Omental fat pad (tissue), 3 donors: ENCODE measurements at regions not wholly inside any gene's neighbourhood (a gene's known extent, or its start where the extent isn't known, plus 50 kb on each side); places are given as distances from the start of the nearest gene placed in this dataset.

Experiments
- ATAC-seq: fragments of 150-250 bp; one replicate; pipeline ENCODE4 v1.9.1; 2016; ENCODE audit warnings: mild to moderate bottlenecking, moderate library complexity; ENCODE audit not compliant: low FRiP score
- DNase-seq: peaks from one replicate; pipeline ENCODE4 v3.0.0-alpha.2; 2019; ENCODE audit warnings: low spot score
- TF ChIP-seq, protein P1 (sequence below), 3 donors: fragments of 450-650 bp; IDR thresholded peaks; one replicate each; pipeline ENCODE4 v1.5.1; 2016 to 2017; ENCODE audit warnings: antibody characterized with exemption in 3 of 3, mild to moderate bottlenecking in 3 of 3, moderate library complexity in 2 of 3

DNA sequence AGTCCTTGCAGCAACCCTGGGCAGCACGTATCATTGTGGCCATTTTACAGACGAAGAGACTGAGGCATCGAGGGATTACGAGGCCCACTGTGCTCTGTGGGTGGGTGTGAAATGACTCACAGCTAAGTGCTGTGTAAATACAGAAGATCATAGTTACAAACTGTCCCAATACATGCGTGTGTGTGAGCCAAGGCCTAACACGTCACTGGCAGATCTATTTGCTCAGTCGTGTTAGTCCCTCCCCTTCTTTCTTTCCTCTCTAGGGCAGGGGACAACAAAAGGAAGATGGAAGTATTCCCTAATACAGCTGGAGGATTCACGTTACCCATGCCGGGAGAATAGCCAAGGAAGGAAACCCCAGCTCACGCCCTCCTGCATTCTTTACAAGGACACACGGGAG is 175.9 kb downstream of the CDC5L start:
- TF ChIP-seq, protein P1, sequence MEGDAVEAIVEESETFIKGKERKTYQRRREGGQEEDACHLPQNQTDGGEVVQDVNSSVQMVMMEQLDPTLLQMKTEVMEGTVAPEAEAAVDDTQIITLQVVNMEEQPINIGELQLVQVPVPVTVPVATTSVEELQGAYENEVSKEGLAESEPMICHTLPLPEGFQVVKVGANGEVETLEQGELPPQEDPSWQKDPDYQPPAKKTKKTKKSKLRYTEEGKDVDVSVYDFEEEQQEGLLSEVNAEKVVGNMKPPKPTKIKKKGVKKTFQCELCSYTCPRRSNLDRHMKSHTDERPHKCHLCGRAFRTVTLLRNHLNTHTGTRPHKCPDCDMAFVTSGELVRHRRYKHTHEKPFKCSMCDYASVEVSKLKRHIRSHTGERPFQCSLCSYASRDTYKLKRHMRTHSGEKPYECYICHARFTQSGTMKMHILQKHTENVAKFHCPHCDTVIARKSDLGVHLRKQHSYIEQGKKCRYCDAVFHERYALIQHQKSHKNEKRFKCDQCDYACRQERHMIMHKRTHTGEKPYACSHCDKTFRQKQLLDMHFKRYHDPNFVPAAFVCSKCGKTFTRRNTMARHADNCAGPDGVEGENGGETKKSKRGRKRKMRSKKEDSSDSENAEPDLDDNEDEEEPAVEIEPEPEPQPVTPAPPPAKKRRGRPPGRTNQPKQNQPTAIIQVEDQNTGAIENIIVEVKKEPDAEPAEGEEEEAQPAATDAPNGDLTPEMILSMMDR (IDR thresholded peaks at IDR 0.05): no peak
- ATAC-seq (no peak), DNase-seq (no peak)

DNA sequence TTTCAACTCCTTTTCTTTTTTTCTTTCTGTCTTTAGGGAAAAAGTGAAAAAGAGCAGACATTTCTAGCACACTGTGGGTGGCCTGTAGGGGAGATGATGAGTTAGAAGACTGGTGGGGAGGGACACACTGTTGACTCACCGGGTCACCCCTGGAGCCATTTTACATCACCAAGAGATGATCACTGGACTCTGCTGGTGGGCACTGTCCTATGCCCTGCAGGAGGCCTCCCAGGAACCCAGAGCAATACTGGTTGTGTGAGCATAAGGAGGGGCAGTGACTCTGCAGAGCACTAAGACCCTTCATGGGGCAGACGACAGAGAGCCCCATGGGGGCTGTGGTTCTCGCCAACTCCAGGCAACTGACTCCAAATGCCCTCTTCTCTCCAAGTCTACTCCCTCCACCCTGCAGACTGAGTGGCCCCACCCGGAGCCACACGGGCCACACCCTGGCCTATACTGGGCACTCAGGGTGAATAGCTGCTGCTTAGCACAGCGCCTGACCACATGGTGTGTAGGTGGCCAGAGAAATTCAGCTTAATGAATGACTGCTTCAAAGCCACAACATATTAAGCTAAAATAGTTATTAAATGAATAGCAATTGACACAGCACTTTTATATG is 177.5 kb downstream of the CDC5L start:
- TF ChIP-seq, protein P1 (IDR thresholded peaks at IDR 0.05): no peak
- ATAC-seq (no peak), DNase-seq (no peak)

DNA sequence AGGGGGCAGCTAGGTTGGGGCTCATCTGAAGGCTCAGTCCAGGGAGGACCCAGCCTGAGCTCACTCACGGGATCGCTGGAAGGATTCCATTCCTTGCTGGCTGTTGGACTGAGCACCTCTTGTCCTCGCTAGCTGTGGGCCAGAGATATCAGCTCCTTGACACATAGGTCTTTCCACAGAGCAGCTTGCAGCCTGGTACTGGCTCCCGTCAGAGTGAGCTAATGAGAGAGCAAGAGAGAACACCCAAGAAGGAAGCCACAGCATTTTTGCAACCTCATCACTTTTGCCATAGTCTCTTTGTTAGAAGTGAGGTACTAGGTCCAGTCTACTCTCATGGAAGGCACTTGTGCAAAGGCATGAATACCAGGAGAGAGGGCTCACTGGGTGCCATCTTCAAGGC is 179.9 kb downstream of the CDC5L start:
- TF ChIP-seq, protein P1 (IDR thresholded peaks at IDR 0.05): no peak
- DNase-seq: no peak
- no peak for ATAC-seq

DNA sequence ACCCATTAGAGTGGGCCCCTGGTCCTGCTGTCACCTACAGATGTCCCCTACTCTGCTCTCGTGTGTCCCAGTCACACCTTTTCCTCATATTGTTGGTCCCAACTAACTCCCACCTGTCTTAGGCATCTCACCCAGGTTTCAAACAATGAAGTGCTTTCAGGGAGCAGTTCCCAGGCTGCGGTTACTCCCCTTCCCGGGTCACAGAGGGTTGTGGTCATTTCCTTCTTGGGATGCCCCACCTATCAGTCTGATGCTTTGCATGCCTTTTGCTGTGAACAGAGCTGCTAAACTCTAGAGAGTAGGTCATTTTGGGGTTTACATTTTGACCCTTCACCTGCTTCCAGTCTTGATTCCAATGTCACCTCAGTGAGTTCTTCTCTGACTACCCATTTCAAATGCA is 181.6 kb downstream of the CDC5L start:
- DNase-seq (no peak), ATAC-seq (no peak)
- TF ChIP-seq, protein P1 (IDR thresholded peaks at IDR 0.05): no peak

DNA sequence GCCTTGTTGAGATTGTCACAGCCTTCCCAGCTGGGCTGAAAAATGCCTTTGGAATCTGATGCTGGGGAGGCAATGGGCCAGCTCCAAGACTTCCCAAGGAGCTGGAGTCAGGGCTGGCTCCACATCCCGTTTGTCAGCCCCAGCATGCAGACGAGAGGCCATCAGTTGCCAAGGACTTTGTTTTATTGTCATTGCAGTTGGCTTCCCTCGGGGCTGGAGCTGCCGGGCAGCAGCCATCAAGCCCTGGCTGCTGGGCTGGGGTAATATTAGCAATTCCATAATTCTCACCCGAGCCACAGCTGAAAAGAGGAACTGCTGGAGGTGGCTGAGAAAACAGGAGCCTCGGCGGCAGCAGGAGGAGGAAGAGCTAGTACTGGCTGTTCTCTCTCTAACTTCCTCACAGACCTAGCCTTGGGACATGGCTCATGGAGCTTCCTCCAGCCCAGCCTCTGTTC is 182.5 kb downstream of the CDC5L start:
- ATAC-seq: no peak
- DNase-seq: no peak
- TF ChIP-seq, protein P1 (IDR thresholded peaks at IDR 0.05): no peak

DNA sequence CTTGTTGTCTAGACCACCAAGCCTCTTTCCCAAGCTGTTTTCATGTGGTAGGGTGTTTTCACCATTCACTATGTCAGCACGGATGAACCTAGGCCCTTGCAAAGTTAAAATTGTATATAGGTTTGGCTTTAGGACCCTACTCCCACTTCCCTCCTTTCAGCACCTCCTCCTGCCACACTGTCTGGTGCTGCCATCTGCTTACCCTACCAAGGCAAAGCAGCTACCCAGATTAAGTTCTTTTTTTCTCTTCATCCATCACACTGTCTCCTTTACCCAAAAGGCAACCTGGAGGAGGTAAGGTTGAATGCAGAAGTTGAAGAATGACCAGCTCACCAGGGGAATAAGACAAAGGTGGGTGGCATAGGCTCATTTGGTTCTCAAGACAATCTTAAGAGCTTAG is 184.0 kb downstream of the CDC5L start:
- DNase-seq (no peak), ATAC-seq (no peak)
- TF ChIP-seq, protein P1 (IDR thresholded peaks at IDR 0.05): no peak

DNA sequence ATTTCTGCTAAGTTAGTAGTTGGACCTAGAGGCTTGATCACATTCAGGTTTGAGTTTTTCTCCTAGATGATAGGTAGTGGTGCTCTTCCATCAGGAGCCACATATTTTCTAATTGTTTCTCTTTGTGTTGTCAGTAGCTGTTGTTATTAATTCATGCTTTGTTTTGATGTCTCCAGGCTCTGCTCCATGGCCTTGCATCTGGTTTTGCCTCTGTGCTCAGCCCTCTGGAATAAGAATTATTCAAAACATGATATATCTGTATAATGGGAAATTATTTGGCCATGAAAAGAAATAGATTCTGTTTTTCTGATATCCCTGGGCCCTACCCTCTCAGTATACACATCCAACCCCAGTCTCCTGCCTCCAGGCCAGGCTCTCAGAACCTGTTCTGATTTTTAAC is 184.8 kb downstream of the CDC5L start:
- DNase-seq: no peak
- ATAC-seq: no peak
- TF ChIP-seq, protein P1 (IDR thresholded peaks at IDR 0.05): no peak
